Thoracic aorta (tissue), 2 donors: ENCODE measurements at regions not wholly inside any gene's neighbourhood (a gene's known extent, or its start where the extent isn't known, plus 50 kb on each side); places are given as distances from the start of the nearest gene placed in this dataset.

Experiments used
- ATAC-seq: fragments of 150-250 bp; one replicate; pipeline ENCODE4 v1.8.0; 2017; ENCODE audit warnings: low read depth; ENCODE audit not compliant: insufficient number of reproducible peaks, low FRiP score
- DNase-seq: peaks from one replicate; pipeline ENCODE4 v3.0.0-alpha.2; 2020; ENCODE audit warnings: low spot score
- H3K27ac ChIP-seq, 2 donors: fragments of 200-600 bp; sonication (generic); 1 replicate in 1 of 2; 2 replicates in 1 of 2; pipeline ENCODE4 v1.5.1; 2016; ENCODE audit warnings: mild to moderate bottlenecking in 2 of 2, moderate library complexity in 2 of 2
- H3K27me3 ChIP-seq: fragments of 200-600 bp; sonication (generic); replicated peaks from 2 replicates; pipeline ENCODE4 v1.6.0; 2016; ENCODE audit warnings: mild to moderate bottlenecking; ENCODE audit not compliant: insufficient read depth
- H3K36me3 ChIP-seq: fragments of 200-600 bp; sonication (generic); one replicate; pipeline ENCODE4 v1.5.1; 2016
- H3K4me1 ChIP-seq, 2 donors: fragments of 200-600 bp; sonication (generic); 1 replicate in 1 of 2; 2 replicates in 1 of 2; pipeline versions ENCODE4 v1.5.1 to v1.6.0; 2016; ENCODE audit warnings: low read depth in 2 of 2, mild to moderate bottlenecking in 1 of 2; ENCODE audit not compliant: control insufficient read depth in 1 of 2
- H3K4me3 ChIP-seq: fragments of 200-600 bp; sonication (generic); 2 replicates; pipeline ENCODE4 v1.5.1; 2016; ENCODE audit warnings: mild to moderate bottlenecking
- H3K9me3 ChIP-seq: fragments of 200-600 bp; sonication (generic); 2 replicates; pipeline ENCODE4 v1.5.1; 2016
- TF ChIP-seq, protein P1 (sequence below): fragments of 200-600 bp; sonication (generic); IDR thresholded peaks from one replicate; pipeline ENCODE4 v1.5.1; 2019; ENCODE audit warnings: antibody characterized with exemption

DNA sequence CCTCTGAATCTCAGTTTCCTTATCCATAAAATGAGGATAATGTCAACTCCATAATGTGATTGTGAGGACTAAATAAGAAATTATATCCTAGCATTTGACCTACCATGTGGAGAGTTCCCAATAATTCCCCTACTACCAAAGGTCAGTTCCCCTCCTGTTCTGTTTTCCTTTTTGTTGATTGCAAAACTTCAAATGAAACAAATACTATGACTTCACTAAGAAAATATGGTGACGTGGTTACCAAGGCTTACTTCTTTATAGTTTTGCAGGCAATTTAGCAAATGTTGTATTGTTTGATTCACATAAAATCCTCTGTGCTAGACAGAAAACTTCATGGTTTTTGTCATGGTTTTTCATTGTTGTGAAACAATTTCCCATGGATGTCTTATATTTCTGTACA lies 153.8 kb upstream of the RORA start:
- TF ChIP-seq, protein P1, sequence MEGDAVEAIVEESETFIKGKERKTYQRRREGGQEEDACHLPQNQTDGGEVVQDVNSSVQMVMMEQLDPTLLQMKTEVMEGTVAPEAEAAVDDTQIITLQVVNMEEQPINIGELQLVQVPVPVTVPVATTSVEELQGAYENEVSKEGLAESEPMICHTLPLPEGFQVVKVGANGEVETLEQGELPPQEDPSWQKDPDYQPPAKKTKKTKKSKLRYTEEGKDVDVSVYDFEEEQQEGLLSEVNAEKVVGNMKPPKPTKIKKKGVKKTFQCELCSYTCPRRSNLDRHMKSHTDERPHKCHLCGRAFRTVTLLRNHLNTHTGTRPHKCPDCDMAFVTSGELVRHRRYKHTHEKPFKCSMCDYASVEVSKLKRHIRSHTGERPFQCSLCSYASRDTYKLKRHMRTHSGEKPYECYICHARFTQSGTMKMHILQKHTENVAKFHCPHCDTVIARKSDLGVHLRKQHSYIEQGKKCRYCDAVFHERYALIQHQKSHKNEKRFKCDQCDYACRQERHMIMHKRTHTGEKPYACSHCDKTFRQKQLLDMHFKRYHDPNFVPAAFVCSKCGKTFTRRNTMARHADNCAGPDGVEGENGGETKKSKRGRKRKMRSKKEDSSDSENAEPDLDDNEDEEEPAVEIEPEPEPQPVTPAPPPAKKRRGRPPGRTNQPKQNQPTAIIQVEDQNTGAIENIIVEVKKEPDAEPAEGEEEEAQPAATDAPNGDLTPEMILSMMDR: no peak
- no peaks in the 10 kb centered on the region for H3K36me3 ChIP-seq
- ATAC-seq (no peak), DNase-seq (no peak)
- no peaks in the 10 kb centered on the region for H3K4me1 ChIP-seq
- no peaks in the 10 kb centered on the region for H3K27me3 ChIP-seq
- H3K4me3 ChIP-seq: no peak overlapping the region
- H3K27ac ChIP-seq: no peak overlapping the region
- no peaks in the 10 kb centered on the region for H3K9me3 ChIP-seq

DNA sequence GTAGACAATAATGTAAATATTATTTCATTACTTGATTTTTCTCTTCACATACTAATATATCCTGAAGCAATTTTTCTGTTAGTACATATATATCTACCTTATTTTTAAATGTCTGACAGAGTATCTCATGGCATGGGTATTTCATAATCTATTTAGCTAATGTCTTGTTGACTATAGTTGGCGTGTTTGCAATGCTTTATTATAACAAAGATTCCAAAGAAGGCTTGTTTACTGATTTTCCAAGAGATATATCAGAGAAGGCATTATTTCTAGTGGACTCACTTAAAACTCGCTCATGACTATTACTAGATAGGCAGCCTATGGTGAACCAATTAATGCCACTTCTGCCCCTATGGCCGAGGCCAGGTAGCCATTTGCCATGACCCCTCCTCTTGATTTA lies 152.4 kb upstream of the RORA start:
- Histone ChIP-seq H3K36me3 (no peaks in the 10 kb centered on the region), H3K9me3 (no peaks in the 10 kb centered on the region), H3K4me3 (no peak overlapping the region), H3K4me1 (no peaks in the 10 kb centered on the region), H3K27ac (no peak overlapping the region), H3K27me3 (no peaks in the 10 kb centered on the region)
- TF ChIP-seq, protein P1: no peak
- ATAC-seq: no peak
- DNase-seq: no peak

DNA sequence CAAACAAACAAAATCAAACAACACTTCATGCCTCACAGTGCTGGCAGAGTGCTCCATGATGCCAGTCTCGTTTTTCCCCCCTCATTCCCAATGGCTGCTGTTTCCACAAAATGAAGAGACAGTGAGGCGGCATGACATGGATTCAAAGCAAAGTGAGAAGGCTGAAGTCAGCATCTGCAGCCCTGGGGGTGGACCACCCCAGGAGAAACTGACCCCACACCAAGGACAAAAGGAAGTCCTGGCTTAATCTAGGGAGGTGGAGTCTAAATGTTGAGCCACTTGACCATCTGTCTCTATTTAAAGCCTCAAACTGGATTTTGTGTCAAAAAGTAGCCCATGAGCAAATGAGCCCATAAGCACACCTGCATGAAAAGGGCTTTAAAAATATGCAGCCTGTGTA lies 151.2 kb upstream of the RORA start:
- Histone ChIP-seq H3K4me1 (no peaks in the 10 kb centered on the region), H3K27ac (no peak overlapping the region), H3K9me3 (no peaks in the 10 kb centered on the region), H3K36me3 (no peaks in the 10 kb centered on the region), H3K4me3 (no peak overlapping the region), H3K27me3 (no peaks in the 10 kb centered on the region)
- TF ChIP-seq, protein P1: no peak
- no peak for ATAC-seq
- no peak for DNase-seq

DNA sequence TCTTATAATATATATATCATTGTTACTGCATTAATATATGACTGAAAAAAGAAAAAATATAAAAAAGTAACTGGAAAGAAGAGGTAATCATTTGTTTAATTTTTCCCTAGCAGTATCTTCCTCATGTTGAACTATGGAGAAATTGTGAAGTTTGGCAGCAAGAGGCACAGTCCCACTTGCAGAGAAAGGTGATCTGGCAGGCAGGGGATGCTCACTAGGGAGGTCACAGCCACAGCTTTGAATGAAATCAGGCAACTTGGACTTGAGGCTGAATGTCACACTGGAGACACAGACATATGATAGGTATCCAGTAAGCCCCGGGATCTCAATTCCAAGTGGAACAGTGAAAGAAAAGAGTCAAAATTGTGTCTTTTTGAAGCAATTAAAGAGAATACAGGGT lies 149.9 kb upstream of the RORA start:
- Histone ChIP-seq H3K9me3 (no peaks in the 10 kb centered on the region), H3K27ac (no peak overlapping the region), H3K4me1 (no peaks in the 10 kb centered on the region), H3K4me3 (no peak overlapping the region), H3K27me3 (no peaks in the 10 kb centered on the region), H3K36me3 (no peaks in the 10 kb centered on the region)
- no peak for DNase-seq
- TF ChIP-seq, protein P1: no peak
- ATAC-seq: no peak

DNA sequence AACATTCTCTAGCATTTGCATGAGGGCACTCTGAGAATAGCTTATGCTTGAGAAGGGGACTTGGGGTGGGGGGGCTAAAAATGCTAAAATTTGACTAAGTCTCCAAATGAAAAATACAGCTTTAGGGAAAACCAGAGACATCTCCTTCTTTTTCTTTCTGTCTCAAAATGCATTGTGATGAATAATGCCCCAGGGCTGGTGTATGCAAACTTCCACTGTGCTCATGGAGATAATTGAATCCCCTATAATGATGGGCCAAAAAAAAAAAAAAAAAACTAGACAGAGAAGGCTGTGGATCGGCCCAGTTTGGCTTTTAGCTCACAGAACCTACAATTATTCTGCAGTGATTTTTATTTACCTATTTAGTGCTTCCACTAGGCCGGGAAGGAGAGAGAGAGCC lies 147.9 kb upstream of the RORA start:
- Histone ChIP-seq H3K4me1 (no peaks in the 10 kb centered on the region), H3K36me3 (no peaks in the 10 kb centered on the region), H3K9me3 (no peaks in the 10 kb centered on the region), H3K27me3 (no peaks in the 10 kb centered on the region), H3K27ac (no peak overlapping the region), H3K4me3 (no peak overlapping the region)
- ATAC-seq (no peak), DNase-seq (no peak)
- TF ChIP-seq, protein P1: no peak
